SK-N-SH (cell line): ENCODE measurements at regions not wholly inside any gene's neighbourhood (a gene's known extent, or its start where the extent isn't known, plus 50 kb on each side); places are given as distances from the start of the nearest gene placed in this dataset.

ENCODE experiments used
- CTCF ChIA-PET: fragments of 300-600, 350-600 bp; formaldehyde crosslinking; extraction: SDS; loops from one replicate; lab custom pipeline; 2021; lab: Yijun Ruan, JAX
- POLR2A ChIA-PET: fragments of 350-600 bp; sonication (Branson Sonifier 250); formaldehyde crosslinking; extraction: SDS; loops from one replicate; lab custom pipeline; 2020; ENCODE audit warnings: antibody characterized with exemption, inconsistent platforms; lab: Yijun Ruan, JAX
- DNase-seq: peaks from one replicate; pipeline ENCODE4 v3.0.0; 2012
- H2AFZ ChIP-seq: fragments of 200-600 bp; sonication (generic); 2 replicates; pipeline ENCODE4 v1.8.1; 2016; ENCODE audit warnings: antibody characterized with exemption, mild to moderate bottlenecking, low read depth
- H3F3A ChIP-seq: fragments of 200-600 bp; sonication (generic); replicated peaks from 2 replicates; pipeline ENCODE3; 2016; ENCODE audit warnings: antibody characterized with exemption, mild to moderate bottlenecking; ENCODE audit not compliant: insufficient read depth
- H3K27ac ChIP-seq, 2 experiments: fragments of 200-500 bp in 1 of 2; fragments of 200-600 bp in 1 of 2; sonication (Bioruptor generic) in 1 of 2; sonication (generic), shearing (Covaris generic) in 1 of 2; 2 replicates each; pipeline versions ENCODE4 v1.5.1 to v1.6.1; 2014 to 2016; ENCODE audit warnings: low read depth in 2 of 2, inconsistent platforms in 1 of 2, low read length in 1 of 2, mild to moderate bottlenecking in 1 of 2, mixed read lengths in 1 of 2
- H3K27me3 ChIP-seq: fragments of 200-600 bp; sonication (generic), shearing (Covaris generic); 2 replicates; pipeline ENCODE4 v1.6.1; 2016; ENCODE audit warnings: mixed run types; ENCODE audit not compliant: insufficient read depth
- H3K36me3 ChIP-seq, 2 experiments: fragments of 200-500 bp in 1 of 2; fragments of 200-600 bp in 1 of 2; sonication (Bioruptor generic) in 1 of 2; sonication (generic) in 1 of 2; replicated peaks in 1 of 2; 2 replicates each; pipeline versions ENCODE3 to v1.5.1; 2014 to 2016; ENCODE audit warnings: low read length in 1 of 2, mild to moderate bottlenecking in 1 of 2; ENCODE audit not compliant: insufficient read depth in 2 of 2, control insufficient read depth in 1 of 2
- H3K4me1 ChIP-seq, 2 experiments: fragments of 200-500 bp in 1 of 2; fragments of 200-600 bp in 1 of 2; sonication (Bioruptor generic) in 1 of 2; sonication (generic), shearing (Covaris generic) in 1 of 2; 2 replicates each; pipeline versions ENCODE4 v1.5.1 to v1.6.1; 2014 to 2016; ENCODE audit warnings: low read depth in 1 of 2, low read length in 1 of 2, mixed run types in 1 of 2; ENCODE audit not compliant: insufficient read depth in 2 of 2, control insufficient read depth in 1 of 2
- H3K4me2 ChIP-seq: fragments of 200-600 bp; sonication (generic), shearing (Covaris generic); 2 replicates; pipeline ENCODE4 v1.6.1; 2017; ENCODE audit warnings: mixed run types
- H3K4me3 ChIP-seq, 2 experiments: fragments of 200-500 bp in 1 of 2; fragments of 200-600 bp in 1 of 2; sonication (Bioruptor generic) in 1 of 2; sonication (generic), shearing (Covaris generic) in 1 of 2; 2 replicates each; pipeline versions ENCODE4 v1.5.1 to v1.8.1; 2014 to 2016; ENCODE audit warnings: low read depth in 2 of 2, inconsistent platforms in 1 of 2, low read length in 1 of 2, mild to moderate bottlenecking in 1 of 2, mixed read lengths in 1 of 2, moderate library complexity in 1 of 2
- H3K79me2 ChIP-seq: fragments of 200-600 bp; sonication (generic); 2 replicates; pipeline ENCODE4 v1.8.1; 2017; ENCODE audit warnings: mild to moderate bottlenecking; ENCODE audit not compliant: insufficient read depth
- H3K9ac ChIP-seq: fragments of 200-600 bp; sonication (generic); 2 replicates; pipeline ENCODE4 v1.6.1; 2017; ENCODE audit warnings: mixed run types
- H3K9me2 ChIP-seq: fragments of 200-600 bp; sonication (generic); 2 replicates; pipeline ENCODE4 v1.6.1; 2017; ENCODE audit warnings: mixed run types
- H3K9me3 ChIP-seq: fragments of 200-600 bp; sonication (generic); 2 replicates; pipeline ENCODE4 v1.6.1; 2017; ENCODE audit warnings: mixed run types, mild to moderate bottlenecking, moderate library complexity
- H4K20me1 ChIP-seq: fragments of 200-600 bp; sonication (generic); 2 replicates; pipeline ENCODE4 v1.6.1; 2017; ENCODE audit warnings: mild to moderate bottlenecking, mixed run types; ENCODE audit not compliant: insufficient read depth
- ELF1 ChIP-seq: IDR thresholded peaks from 2 replicates; pipeline ENCODE4 v1.4.0; 2012
- EZH2phosphoT487 ChIP-seq: fragments of 200-600 bp; sonication (generic); IDR thresholded peaks from 2 replicates; pipeline ENCODE4 v1.6.1; 2017; ENCODE audit warnings: low read depth, mixed run types, mild to moderate bottlenecking, antibody characterized with exemption, moderate library complexity, borderline replicate concordance
- FOXJ3 ChIP-seq: sonication (generic); formaldehyde crosslinking; IDR thresholded peaks from 2 replicates; pipeline ENCODE4 v1.5.1; 2020; ENCODE audit warnings: mild to moderate bottlenecking, missing genetic modification reagents
- FOXM1 ChIP-seq: IDR thresholded peaks from 2 replicates; pipeline ENCODE4 v1.4.0; 2012; ENCODE audit warnings: low read depth, mild to moderate bottlenecking
- JUND ChIP-seq: IDR thresholded peaks from 2 replicates; pipeline ENCODE4 v1.4.0; 2012
- MEF2A ChIP-seq: IDR thresholded peaks from 2 replicates; pipeline ENCODE4 v1.4.0; 2012; ENCODE audit warnings: low read depth, borderline replicate concordance
- MXI1 ChIP-seq: IDR thresholded peaks from 2 replicates; pipeline ENCODE4 v1.6.1; 2012; ENCODE audit warnings: mild to moderate bottlenecking, low read depth, low read length, improper control_type of control experiment
- PBX3 ChIP-seq: IDR thresholded peaks from 2 replicates; pipeline ENCODE4; 2012
- RAD21 ChIP-seq: IDR thresholded peaks from 2 replicates; pipeline ENCODE4 v1.6.1; 2012; ENCODE audit warnings: mild to moderate bottlenecking, low read length
- RCOR1 ChIP-seq: fragments of 150-350 bp; IDR thresholded peaks from 2 replicates; pipeline ENCODE4 v1.6.1; 2017; ENCODE audit warnings: antibody characterized with exemption, low read length
- REST ChIP-seq: IDR thresholded peaks from 2 replicates; pipeline ENCODE4 v1.6.1; 2012; ENCODE audit warnings: mild to moderate bottlenecking, low read depth, low read length, moderate library complexity
- RFX5 ChIP-seq: IDR thresholded peaks from 2 replicates; pipeline ENCODE4 v1.6.1; 2012; ENCODE audit warnings: mild to moderate bottlenecking, improper control_type of control experiment, low read length
- RXRA ChIP-seq: IDR thresholded peaks from 2 replicates; pipeline ENCODE4 v1.4.0; 2012; ENCODE audit warnings: low read depth, mild to moderate bottlenecking, borderline replicate concordance
- SIN3A ChIP-seq: IDR thresholded peaks from 2 replicates; pipeline ENCODE4 v1.6.1; 2012; ENCODE audit warnings: low read depth, mild to moderate bottlenecking, low read length, moderate library complexity, borderline replicate concordance
- YY1 ChIP-seq: IDR thresholded peaks from 2 replicates; pipeline ENCODE4 v1.4.0; 2012; ENCODE audit warnings: low read depth, mild to moderate bottlenecking
- ZBTB33 ChIP-seq: IDR thresholded peaks from 2 replicates; pipeline ENCODE4 v1.4.0; 2012; ENCODE audit warnings: low read depth, borderline replicate concordance
- WGBS: methylation state at CpG from one replicate; pipeline ENCODE4 v1.1.6; 2017; ENCODE audit warnings: low lambda C conversion rate; 5-methylcytosine and 5-hydroxymethylcytosine counted together

- TF ChIP-seq RXRA = no peak
- no peak for TF ChIP-seq PBX3
- no peak for TF ChIP-seq YY1
- no peak for TF ChIP-seq RFX5
- TF ChIP-seq ELF1 = no peak
- no peak for TF ChIP-seq REST
Observed at GRCh38 chr22:22712092-22712658, 67.8 kb downstream of the GGTLC2 start (continued).

- H3F3A ChIP-seq = no peaks in the 10 kb centered on the region
- no peak overlapping the region for H3K27ac ChIP-seq
- no peaks in the 10 kb centered on the region for H3K79me2 ChIP-seq
- no peaks in the 10 kb centered on the region for H3K36me3 ChIP-seq
- no peaks in the 10 kb centered on the region for H3K4me1 ChIP-seq
- no peak overlapping the region for H3K9ac ChIP-seq
- no peaks in the 10 kb centered on the region; the same call in 1 of the 2 replicates for H3K27me3 ChIP-seq
- H3K4me3 ChIP-seq = no peak overlapping the region
- CTCF ChIA-PET = interaction anchor here (1.0 to 1.4 kb wide), 3 partner anchors 9 to 136 kb away, joined by 3 to 4 read pairs (median 3); no protein-coding TSS in a partner anchor
- no peaks in the 10 kb centered on the region for H3K9me2 ChIP-seq
- H3K9me3 ChIP-seq = no peaks in the 10 kb centered on the region
- H3K4me2 ChIP-seq = no peak overlapping the region
- no peak for DNase-seq
- H4K20me1 ChIP-seq = no peaks in the 10 kb centered on the region
- H2AFZ ChIP-seq = no peak overlapping the region
- WGBS = 34% methylated on average over 13 of the region's 13 CpGs
- POLR2A ChIA-PET = no interaction called here
- TF ChIP-seq MXI1 = no peak
- TF ChIP-seq RXRA = no peak
- no peak for TF ChIP-seq ZBTB33
- TF ChIP-seq SIN3A = no peak
- TF ChIP-seq REST = no peak
- no peak for TF ChIP-seq RCOR1
- no peak for TF ChIP-seq PBX3
- TF ChIP-seq FOXM1 = no peak
- no peak for TF ChIP-seq MEF2A
- TF ChIP-seq RAD21 = no peak
- TF ChIP-seq EZH2phosphoT487 = no peak
- TF ChIP-seq JUND = no peak
- no peak for TF ChIP-seq FOXJ3 (CRISPR knock-in tag)
Observed at GRCh38 chr22:22712666-22713365, 68.4 kb downstream of the GGTLC2 start.
